GM18502 (cell line): ENCODE measurements at regions not wholly inside any gene's neighbourhood (a gene's known extent, or its start where the extent isn't known, plus 50 kb on each side); places are given as distances from the start of the nearest gene placed in this dataset.
A peak's percentile ranks its signal among the peaks of the same experiment; 100 is the strongest.

Experiments
- ATAC-seq: cut with Tn5 transposase; IDR thresholded peaks from one replicate; pipeline ENCODE4 v1.9.1; 2021; ENCODE audit warnings: mild to moderate bottlenecking; ENCODE audit not compliant: unreplicated experiment, poor library complexity

DNA sequence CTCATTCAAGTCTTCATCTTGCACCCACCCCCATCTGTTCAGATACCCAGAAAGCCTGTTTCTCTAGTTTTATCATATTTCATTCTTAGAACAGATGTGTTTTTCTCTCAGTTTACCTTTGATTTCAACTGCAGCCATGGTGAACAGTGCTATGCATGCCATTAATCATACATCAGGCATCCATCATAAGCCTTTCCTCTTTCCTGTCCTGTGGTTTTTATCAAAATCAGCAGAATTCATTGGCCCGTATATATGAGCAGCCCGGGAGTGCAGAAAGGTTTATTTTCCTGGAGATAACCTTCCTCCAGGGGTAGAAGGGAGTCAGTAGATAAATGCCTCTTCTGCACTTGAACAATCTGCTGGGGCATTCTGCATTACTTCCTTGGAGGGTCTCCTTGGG, 65.7 kb downstream of the IL21 start:
- no peak for ATAC-seq

DNA sequence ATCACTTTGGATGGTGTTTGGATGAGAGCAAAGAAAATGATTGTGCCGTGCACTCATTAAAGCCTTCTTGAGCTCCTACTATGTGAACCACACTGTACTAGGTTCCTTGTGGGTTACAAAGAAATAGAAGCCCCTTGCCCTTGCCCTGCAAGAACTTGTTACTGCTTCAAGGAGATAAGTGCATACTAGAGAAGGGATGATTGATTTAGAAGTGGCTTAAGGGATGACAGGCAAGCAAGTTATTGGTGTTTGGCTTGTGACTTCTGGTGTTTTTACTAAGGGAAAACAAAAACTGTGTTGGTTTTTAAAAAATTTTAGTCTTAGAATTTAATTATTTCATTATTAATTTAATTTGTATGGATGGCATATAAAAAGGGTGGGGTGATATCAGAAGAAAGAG, 67.4 kb downstream of the IL21 start:
- no peak for ATAC-seq

DNA sequence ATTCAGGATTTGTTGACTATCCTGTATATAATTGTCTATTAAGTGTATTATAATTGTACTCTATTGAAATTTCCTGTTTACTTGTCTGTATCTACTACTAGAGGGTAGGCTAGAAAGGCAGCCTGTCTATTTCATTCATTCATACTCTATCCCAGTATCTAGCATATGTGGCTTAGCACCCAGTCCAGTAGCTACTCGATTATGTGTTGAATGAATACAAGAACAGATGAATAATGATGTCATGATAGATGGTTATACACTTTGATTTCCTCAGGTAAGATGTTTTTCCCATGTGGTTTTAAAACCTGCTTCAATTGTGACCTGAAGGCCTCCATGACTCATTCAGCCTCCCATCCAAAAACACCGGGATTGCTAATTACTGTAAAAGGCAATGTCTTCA, 68.0 kb downstream of the IL21 start:
- no peak for ATAC-seq

DNA sequence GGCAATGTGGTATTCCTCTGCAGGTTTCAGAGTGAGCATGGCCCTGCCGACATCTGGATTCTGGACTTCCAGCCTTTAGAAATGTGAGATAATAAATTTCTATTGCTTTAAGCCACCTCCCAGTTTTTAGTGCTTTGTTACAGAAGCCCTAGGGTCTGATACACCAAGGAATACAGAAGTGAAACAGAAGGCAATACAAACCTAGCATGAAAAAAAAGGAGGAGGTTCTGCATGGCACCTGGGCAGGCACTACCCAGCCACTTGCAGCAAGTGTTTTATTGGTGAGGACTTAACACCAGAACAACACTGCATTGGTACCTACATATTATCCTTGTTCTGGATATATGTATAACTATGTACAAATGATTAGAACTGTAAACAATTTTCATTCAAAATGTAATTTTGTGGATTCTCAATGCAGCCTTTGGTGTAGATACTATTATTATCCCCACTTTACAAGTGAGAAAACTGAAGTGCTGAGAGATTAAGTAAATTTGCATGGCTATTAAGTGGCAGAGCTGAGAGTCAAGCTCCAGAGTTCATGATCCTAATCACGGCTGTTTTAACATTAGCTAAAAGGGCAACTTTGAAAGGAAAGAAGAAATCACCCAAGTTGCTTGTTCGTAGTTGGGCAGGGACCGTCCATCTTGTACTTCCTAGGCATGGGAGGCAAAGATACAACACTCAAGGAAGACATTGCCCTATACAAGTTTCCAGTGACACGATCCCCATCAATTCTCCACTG, 71.8 kb downstream of the IL21 start:
- no peak for ATAC-seq

DNA sequence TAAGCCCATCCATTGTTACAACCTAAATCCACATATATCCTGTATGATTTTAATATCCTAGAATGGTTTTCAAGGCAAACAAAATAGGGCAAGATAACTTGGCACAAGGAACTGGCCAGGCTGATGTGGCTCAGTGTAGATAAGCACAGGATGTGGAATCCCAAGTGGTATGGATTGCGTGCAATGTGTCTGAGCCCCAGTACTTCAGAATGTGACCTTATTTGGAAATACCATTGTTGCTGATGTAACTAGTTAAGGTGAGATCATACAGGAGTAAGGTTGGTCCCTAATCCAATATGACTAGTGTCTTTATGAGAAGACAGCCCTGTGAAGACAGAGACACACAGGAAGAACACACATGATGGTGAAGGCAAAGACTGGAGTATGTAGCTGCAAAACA, 72.4 kb downstream of the IL21 start:
- ATAC-seq, result no peak

DNA sequence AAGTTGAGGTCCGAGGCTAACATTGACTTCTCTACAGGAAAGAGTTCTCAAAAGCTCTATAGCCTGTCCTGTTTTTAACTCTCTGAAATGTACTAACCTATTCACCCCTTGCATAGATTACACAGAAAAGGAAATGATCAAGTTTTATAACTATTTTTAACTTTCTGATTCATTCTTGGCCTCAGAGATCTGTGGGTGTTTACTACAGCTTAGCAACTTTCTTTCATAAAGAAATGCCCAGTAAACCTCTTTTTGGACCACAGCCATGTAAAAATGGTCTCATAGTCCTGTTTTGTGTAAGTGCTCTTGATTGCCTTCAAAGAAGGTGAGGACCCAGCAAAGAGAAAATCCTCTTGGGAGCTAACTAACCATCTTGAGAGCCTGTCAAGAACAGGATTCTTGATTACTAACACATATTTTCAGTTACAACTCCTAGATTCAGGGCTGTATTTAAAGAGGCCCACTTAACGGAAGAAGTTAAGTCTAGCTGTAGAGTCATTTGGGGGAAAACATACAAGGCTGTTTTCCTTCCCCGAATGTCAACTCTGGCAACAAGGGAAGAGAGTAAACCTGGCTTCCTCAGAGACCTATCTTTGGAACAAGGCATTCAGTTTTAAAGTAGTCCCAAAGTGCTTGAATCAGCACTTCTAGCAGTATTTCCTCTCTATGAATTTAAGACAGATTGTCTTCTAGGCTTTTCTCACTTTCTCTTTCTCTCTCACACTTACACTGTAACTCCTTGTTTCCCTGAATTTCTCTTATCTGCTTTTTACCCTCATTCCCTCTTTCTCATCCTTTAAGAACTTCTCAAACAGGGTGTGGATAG, 78.2 kb downstream of the IL21 start:
- peak; percentile 92 for ATAC-seq

DNA sequence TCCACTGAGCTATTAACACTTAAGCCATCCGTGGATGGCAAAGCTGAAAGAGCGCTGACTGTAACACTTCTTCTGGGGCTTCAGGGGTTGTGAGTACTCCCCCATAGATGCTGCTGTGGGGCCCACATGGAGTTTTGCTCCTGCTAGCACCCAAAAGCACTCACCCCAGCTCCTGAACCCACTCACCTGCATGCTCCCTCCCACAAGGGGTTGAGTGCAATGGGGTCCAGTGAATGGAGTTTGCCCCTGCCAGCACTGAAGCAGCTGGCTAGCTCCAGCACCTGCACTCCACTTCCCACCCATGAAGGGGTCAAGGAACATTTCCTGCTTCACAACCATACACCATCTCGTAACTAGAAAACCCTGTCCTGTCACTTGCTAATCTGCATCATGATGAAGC, 78.9 kb downstream of the IL21 start:
- peak; percentile 23 for ATAC-seq

DNA sequence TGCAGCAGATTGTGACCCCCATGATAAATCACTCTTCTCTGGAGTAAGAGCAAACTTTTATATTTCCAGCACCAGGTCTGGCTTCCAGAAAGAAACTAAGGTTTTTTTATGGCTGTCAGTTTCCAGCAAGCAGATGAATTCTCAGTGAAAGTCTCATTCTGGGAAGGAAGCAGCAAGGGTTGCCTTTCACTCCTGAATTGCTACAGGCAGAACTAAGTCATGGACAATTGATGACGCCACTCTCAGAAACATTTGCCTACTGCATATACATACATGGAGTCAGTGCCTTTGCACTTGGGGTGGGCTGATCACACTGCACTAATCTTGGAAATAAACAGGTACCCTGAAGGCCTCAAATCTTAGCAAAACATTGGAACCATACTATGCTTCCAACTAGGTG, 80.0 kb downstream of the IL21 start:
- ATAC-seq, result no peak

DNA sequence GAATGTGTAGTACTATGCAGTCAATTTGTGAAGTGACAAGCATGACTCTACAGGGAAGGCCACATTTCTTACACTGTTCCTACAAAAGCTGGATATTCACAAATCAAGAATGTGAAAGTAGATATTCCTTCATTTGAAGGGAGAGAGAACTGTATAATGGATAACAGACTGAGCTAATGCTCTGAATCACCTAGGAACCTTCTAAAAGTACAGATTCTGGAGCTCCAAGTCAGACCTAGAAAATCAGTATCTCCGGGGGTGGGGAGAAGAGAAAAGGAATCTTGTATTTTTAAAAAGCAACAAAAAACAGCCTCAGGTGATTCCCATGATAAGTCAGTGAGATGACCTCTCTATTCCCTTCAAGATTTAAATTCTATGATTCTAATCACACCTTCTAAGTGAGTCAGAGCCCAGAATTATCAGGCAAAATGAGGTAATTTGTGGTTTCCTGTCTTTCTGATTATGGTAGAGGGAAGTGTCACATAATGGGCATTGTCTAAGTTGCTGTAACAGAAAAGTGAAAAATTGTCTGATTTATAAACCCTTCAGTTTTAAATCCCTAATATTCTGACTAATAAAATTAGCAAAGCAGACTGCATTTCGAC, 80.9 kb downstream of the IL21 start:
- ATAC-seq, result no peak

DNA sequence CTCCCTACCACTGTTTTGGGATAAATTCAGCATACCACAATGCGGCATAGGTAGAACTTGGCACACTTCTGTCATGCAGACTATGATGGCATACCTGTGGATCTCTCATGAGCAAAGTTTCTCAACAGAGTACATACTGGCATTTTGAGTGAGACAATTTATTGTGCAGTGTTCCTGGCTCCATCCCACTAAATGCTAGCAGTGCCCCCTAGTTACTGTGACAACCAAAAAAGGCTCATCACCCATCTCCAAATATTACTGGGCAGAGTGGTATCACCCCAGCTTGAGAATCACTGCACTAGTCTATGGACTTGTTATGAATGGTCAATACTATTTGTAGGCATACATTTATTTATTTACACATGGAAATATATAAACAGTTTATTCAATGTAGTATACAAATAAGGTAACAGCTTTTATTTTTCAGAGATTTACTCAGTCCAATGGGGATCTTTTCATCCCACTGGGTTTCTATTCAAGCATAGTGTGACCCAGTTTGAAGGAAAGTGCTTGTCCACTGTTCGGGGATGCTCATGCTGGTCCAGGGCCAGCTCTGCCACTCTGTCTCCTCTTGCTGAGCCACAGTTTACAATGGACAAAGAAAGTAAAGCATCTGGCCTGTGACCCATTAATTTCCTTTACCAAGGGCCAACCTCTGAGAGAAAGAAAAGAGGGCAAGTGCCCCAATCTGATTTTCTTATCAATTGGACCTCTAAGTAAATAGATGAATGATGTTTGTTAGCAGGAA, 81.0 kb upstream of the IL2 start:
- ATAC-seq, result no peak

DNA sequence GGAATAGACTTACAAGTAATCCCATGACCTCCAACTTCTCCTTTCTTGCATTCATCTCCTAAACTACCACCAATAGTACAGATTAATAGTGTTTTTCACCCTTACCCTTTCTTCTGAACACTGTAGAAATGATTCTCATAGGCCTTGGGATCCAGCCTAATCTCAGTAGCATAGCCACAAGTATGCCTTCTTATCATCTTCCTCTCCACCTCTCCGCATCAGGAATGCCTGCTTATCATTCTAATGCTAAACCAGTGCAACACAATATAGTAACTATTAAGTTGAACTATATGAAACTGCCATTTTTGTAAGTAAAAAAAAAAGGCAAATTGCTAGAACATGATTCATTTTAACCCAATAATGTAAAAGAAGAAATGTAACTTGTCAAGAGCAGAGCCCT, 79.5 kb upstream of the IL2 start:
- ATAC-seq, result no peak

DNA sequence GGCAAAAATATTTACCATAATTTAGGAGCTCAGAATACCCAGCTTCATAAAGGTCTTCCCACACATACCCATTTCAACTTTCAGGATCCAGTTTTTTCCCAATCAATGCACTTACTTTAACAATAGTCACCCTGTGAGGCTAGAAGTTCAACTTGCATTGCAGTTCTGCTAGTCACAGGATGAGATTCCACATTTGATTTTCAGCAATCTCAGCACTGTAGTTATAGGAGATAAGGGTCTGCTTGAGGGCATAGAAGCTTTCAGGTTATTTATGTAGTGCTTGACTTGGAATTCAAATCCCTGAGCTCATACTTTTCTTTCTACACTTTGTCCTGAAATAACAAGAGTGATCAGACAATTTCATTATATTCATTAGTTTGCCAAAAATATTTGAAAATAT, 78.3 kb upstream of the IL2 start:
- no peak for ATAC-seq

DNA sequence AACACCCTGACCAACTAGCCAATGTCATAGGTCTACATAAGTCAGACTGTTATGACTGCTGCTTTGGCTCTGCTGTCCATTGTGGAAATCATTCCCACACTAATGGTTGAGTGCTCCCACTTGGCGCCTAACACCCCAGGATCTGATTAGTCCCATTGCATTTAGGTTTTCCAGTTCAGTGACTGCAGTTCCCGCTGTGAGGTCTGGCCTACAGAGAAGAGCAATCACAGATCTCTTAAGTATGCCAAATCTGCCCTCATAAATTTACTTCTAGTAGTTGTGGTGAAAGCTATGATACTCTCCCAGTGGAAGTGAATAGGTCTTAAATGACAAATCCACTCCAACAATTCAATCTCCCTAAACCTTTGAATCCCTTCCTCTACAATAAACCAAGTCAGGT, 77.3 kb upstream of the IL2 start:
- ATAC-seq, result no peak

DNA sequence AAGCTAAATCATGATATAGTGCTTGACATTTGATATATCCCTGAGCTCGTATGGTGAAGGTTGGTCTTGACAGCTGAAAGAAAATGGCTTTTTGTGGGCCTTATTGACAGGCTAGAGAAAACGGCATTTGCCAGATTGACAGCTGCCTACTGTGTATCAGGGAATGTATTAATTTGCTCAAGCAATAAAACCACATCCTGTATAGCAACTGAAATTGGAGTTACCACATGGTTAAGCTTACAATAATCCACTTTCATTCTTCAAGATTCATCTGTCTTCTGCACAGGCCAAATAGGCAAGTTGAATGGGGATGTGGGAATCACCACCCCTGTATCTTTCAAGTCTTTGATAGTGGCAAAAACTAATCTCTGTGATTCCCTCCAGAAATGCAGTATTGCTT, 76.2 kb upstream of the IL2 start:
- ATAC-seq, result no peak

DNA sequence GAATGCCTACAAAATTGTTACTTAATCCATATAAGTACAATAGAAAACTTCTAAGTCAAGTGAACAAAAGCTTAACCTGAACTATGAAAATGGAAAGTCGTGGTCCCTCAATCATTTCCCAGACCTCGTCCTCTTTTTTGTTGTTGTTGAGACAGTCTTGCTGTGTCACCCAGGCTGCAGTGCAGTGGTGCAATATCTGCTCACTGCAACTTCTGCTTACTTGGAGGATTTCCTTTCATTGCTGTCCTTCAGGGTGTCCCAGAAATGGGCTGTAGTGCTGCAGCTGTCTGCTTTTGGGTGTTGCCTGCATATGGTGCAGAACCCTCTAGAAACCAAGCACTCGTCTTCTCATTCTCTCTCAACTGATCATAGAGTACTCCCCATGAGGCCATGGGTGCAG, 75.0 kb upstream of the IL2 start:
- ATAC-seq, result no peak

DNA sequence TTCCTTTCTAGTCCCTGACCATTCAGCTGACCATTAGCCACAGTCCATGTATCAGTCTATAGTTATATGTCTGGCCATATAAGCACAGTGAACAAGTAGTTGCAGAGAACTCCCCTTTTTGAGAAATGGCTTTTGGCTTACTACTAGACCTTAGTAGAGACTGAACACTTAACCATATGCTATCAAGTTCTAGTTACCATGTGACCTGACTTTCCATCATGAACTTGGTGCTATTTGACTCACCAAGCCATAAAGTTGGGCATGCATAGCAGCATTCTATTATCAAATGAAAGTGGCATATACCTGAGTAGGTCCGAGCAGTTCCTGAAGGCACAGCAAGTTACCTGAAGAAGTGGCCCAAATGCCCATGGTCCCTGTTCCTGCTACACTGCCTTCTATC, 74.5 kb upstream of the IL2 start:
- no peak for ATAC-seq

DNA sequence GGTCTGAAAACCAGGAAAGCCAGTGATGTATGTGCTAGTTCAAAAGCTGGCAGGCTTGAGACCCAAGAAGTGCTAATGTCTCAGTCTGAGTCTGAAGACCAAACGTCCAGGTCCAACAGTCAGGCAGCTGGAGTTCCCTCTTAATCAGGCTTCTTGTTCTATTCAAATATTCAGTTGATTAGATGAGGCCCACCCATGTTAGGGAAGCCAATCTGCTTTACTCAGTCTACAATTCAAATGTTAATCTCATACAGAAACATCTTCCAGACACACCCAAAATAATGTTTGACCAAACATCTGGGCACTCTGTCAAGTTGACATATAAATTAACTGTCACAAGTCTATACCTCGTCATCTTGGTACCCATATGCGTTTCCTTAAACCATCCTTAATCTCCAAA, 72.4 kb upstream of the IL2 start:
- no peak for ATAC-seq

DNA sequence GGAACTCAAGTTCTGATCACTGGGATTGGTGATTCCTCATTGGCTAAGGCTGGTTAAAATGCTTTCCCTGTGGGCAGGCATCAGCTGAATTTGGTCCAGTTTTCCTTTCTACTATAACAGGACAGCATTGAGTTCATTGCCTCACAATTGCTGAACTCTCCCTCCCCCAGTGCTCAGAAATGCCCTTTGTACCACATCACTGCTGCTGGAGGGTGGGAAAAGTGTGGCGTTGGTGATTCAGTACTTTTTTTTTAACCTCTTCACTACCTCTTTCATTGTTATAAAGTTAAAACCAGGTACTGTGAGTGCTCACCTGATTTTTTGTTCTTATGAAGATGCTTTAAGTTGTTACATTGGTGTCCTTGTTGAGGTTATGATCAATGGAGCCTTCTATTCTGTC, 69.3 kb upstream of the IL2 start:
- ATAC-seq, result no peak

DNA sequence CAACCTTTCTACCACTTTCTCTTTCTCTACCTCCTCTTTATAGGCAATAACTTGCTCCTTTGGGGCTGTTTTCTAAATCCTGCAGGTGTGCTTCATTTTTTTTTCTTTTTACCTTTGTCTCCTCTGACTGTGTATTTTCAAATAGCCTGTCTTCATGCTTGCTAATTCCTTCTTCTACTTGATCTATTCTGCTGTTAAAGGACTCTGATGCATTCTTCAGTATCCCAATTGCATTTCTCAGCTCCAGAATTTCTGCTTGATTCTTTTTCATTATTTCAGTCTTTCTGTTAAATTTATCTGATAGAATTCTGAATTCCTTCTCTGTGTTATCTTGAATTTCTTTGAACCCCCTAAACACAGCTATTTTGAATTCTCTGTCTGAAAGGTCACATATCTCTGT, 67.7 kb upstream of the IL2 start:
- ATAC-seq, result no peak

DNA sequence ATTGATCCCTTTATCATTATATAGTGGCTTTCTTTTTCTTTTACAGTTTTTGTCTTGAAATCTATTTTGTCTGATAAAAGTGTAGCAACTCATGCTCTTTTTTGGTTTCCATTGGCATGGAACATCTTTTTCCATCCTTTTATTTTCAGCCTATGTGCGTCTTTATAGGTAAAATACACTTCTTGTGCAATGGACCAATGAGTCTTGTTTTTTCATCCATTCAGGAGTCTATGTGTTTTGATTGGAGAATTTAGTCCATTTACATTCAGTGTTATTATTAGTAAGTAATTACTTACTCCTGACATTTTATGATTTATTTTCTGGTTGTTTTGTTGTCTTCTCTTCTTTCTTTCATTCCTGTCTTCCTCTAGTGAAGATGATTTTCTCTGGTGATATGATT, 66.4 kb upstream of the IL2 start:
- ATAC-seq, result no peak

DNA sequence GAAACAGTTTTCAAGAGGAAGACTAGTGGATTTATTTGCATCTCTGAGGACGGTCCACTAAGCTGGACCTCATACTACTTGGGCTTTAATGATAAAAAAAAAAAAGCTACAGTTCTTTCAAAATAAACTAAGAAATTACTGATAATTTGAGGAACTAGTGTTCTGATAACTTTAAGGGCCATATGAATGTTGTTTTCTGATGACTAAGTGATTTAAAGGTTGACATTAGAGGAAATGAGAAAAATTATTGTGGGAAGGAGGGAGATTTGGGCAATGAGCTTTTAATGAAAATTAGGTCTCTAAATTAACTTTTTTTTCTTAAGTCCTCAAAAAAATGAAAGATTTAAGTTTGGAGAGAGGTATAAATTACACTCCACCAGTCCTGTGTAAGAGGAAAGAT, 60.8 kb upstream of the IL2 start:
- ATAC-seq, result no peak
